Gastrocnemius medialis (tissue), 4 donors: ENCODE measurements at regions not wholly inside any gene's neighbourhood (a gene's known extent, or its start where the extent isn't known, plus 50 kb on each side); places are given as distances from the start of the nearest gene placed in this dataset.

Experiments
- ATAC-seq, 2 donors: fragments of 150-250 bp; one replicate each; pipeline ENCODE4 v1.9.1; 2016
- DNase-seq, 2 donors: peaks; one replicate each; pipeline ENCODE4 v3.0.0-alpha.2; 2019
- H3K27ac ChIP-seq, 4 donors: fragments of 200-600 bp; sonication (generic); 1 replicate in 1 of 4; 2 replicates in 3 of 4; pipeline ENCODE4 v1.5.1; 2016 to 2018; ENCODE audit warnings: mild to moderate bottlenecking in 2 of 4, moderate library complexity in 1 of 4
- H3K27me3 ChIP-seq, 3 donors: fragments of 200-600 bp; sonication (generic) in 2 of 3; 1 replicate in 1 of 3; 2 replicates in 2 of 3; pipeline versions ENCODE4 v1.5.1 to v1.6.0; 2016 to 2019; ENCODE audit warnings: mild to moderate bottlenecking in 1 of 3, moderate library complexity in 1 of 3
- H3K36me3 ChIP-seq, 2 donors: fragments of 200-600 bp; sonication (generic) in 1 of 2; one replicate each; pipeline ENCODE4 v1.5.1; 2017 to 2018
- H3K4me1 ChIP-seq, 2 donors: fragments of 200-600 bp; sonication (generic) in 1 of 2; one replicate each; pipeline ENCODE4 v1.5.1; 2016 to 2017; ENCODE audit warnings: mild to moderate bottlenecking in 2 of 2
- H3K4me3 ChIP-seq, 4 donors: fragments of 200-600 bp; sonication (generic) in 3 of 4; 1 replicate in 1 of 4; 2 replicates in 3 of 4; pipeline ENCODE4 v1.5.1; 2016 to 2019; ENCODE audit warnings: mild to moderate bottlenecking in 2 of 4
- H3K9me3 ChIP-seq, 3 donors: fragments of 200-600 bp; sonication (generic) in 2 of 3; 1 replicate in 1 of 3; 2 replicates in 2 of 3; pipeline ENCODE4 v1.5.1; 2016 to 2019
- CTCF ChIP-seq, 5 experiments: fragments of 450-650 bp in 3 of 5; fragments of 200-600 bp in 2 of 5; sonication (generic) in 2 of 5; IDR thresholded peaks in 4 of 5; conservative IDR thresholded peaks in 1 of 5; 1 replicate in 4 of 5; 2 replicates in 1 of 5; pipeline ENCODE4 v1.5.1; 2016 to 2019; ENCODE audit warnings: antibody characterized with exemption in 5 of 5, mild to moderate bottlenecking in 3 of 5, moderate library complexity in 3 of 5
- POLR2A ChIP-seq, 2 donors: fragments of 450-650 bp; IDR thresholded peaks; one replicate each; pipeline ENCODE4 v1.6.1; 2017; ENCODE audit warnings: antibody characterized with exemption in 2 of 2, mild to moderate bottlenecking in 2 of 2, moderate library complexity in 2 of 2
- in situ Hi-C, 4 donors: fragments of 200-750 bp; cut with MboI; loops; one replicate each; pipeline versions ENCODE4 v1.15.0 to v1.8.0; 2017; ENCODE audit warnings: low sequenced_read_pairs in 4 of 4
- intact Hi-C: fragments of 100-400 bp; cut with DNase I; formaldehyde crosslinking; loops from one replicate; pipeline ENCODE4 v1.15.1; 2023; ENCODE audit warnings: low total_unique reads

DNA sequence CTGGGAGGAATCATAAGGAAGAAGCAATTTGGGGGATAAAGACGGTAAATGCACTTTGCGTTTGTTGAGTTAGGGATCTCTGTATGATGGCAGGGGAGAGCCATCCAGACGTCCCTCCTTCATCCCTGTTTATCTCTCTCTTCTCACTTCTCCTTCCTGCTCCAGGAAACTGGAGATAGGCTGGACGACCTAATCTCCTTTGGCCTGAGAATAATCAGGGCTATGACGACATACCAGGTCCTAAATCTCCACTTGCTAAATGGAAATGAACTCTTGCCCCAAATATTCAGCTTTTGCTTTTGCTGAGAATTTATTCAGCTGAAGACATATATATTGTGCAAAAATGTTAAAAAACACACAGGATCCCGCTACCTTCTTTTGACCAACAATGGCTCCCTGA, 182.9 kb upstream of the INHBA start:
- Histone ChIP-seq H3K9me3 (no peaks in the 10 kb centered on the region), H3K4me1 (no peaks in the 10 kb centered on the region), H3K27me3 (no peaks in the 10 kb centered on the region), H3K27ac (no peak overlapping the region), H3K4me3 (no peak overlapping the region), H3K36me3 (no peaks in the 10 kb centered on the region)
- ATAC-seq: no peak
- intact Hi-C loops (no loop called here), in situ Hi-C loops (no loop called here)
- TF ChIP-seq CTCF (IDR thresholded peaks at IDR 0.05 in 4 of 5, conservative IDR thresholded peaks at IDR 0.05 in 1 of 5) (no peak), POLR2A (IDR thresholded peaks at IDR 0.05) (no peak)
- no peak for DNase-seq

DNA sequence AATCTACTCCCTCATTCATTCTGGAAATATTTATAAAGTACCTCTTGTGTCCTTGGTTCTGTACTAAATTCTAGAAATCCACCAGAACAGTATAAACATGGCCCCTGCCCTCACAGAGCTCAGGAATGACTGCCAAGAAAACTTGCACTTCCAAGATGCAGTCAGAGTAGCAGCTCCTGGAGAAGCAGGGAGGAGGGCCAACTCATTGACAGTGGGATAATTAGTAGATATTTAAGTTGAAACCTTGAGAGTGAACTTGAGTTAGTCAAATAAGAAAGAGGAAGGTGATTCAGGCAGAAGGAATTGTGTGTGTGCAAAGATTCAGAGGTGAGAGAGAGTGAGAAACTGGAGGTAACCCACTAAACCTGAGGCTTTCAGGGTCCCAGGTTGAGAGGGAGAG, 182.2 kb upstream of the INHBA start:
- Histone ChIP-seq H3K4me3 (no peak overlapping the region), H3K27ac (no peak overlapping the region), H3K27me3 (no peaks in the 10 kb centered on the region), H3K4me1 (no peaks in the 10 kb centered on the region), H3K9me3 (no peaks in the 10 kb centered on the region), H3K36me3 (no peaks in the 10 kb centered on the region)
- DNase-seq (no peak), ATAC-seq (no peak)
- in situ Hi-C loops (no loop called here), intact Hi-C loops (no loop called here)
- TF ChIP-seq CTCF (IDR thresholded peaks at IDR 0.05 in 4 of 5, conservative IDR thresholded peaks at IDR 0.05 in 1 of 5) (no peak), POLR2A (IDR thresholded peaks at IDR 0.05) (no peak)

- DNase-seq (no peak), ATAC-seq (no peak)
- in situ Hi-C loops (no loop called here), intact Hi-C loops (no loop called here)
- Histone ChIP-seq H3K27me3 (no peaks in the 10 kb centered on the region), H3K4me3 (no peak overlapping the region), H3K36me3 (no peaks in the 10 kb centered on the region), H3K4me1 (no peaks in the 10 kb centered on the region), H3K27ac (no peak overlapping the region), H3K9me3 (no peaks in the 10 kb centered on the region)
- TF ChIP-seq POLR2A (IDR thresholded peaks at IDR 0.05) (no peak), CTCF (IDR thresholded peaks at IDR 0.05 in 4 of 5, conservative IDR thresholded peaks at IDR 0.05 in 1 of 5) (no peak)
Observed at GRCh38 chr7:41882745-41883420, 180.0 kb upstream of the INHBA start.

DNA sequence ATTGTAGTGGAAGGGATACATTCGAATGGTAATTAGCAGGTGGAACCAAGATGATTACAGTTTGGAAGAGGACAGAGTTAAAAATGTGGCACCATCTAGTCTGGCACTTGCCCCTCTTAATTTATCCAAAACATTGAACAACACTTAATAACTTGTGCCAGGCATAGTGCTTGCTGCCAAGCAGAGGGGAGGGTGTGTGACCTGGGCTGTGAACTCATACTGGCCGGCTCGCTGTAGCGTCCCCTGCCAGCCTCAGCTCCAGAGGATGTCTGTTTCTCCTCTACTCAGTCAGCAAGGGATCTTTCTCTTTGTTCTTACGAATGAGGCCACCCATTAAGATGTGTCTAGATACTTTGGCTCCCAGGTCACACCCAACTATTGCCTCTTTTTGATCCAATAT, 179.4 kb upstream of the INHBA start:
- Histone ChIP-seq H3K9me3 (no peaks in the 10 kb centered on the region), H3K27me3 (no peaks in the 10 kb centered on the region), H3K27ac (no peak overlapping the region), H3K4me1 (no peaks in the 10 kb centered on the region), H3K4me3 (no peak overlapping the region), H3K36me3 (no peaks in the 10 kb centered on the region)
- DNase-seq (no peak), ATAC-seq (no peak)
- TF ChIP-seq POLR2A (IDR thresholded peaks at IDR 0.05) (no peak), CTCF (IDR thresholded peaks at IDR 0.05 in 4 of 5, conservative IDR thresholded peaks at IDR 0.05 in 1 of 5) (no peak)
- in situ Hi-C loops: no loop called here
- intact Hi-C loops: no loop called here
